ENCODE measurements at regions not wholly inside any gene's neighbourhood (a gene's known extent, or its start where the extent isn't known, plus 50 kb on each side); places are given as distances from the start of the nearest gene placed in this dataset.
"Not testable (repeated sequence)": the region's sequence is repeated elsewhere in the genome, so short reads cannot be mapped to it uniquely, and the experiment has no call there.

- Mint-ChIP-seq H3K27ac (no peak overlapping the region), H3K4me3 (no peak overlapping the region), H3K27me3 (ENCODE audit: low read depth) (no peaks in the 10 kb centered on the region), H3K4me1 (ENCODE audit: low read depth) (peaks cover 14% of the 10 kb centered on the region), H3K9me3 (no peaks in the 10 kb centered on the region), H3K36me3 (ENCODE audit: low read depth) (no peaks in the 10 kb centered on the region)
- no peak for DNase-seq
- CTCF ChIA-PET = no interaction called here
- intact Hi-C loops (cut with micrococcal nuclease) = no loop called here
Measured at GRCh38 chr1:199010933-199011332, 372.1 kb downstream of the PTPRC start.

GRCh38 chr1:199015799-199016198 is 377.0 kb downstream of the PTPRC start:
- intact Hi-C loops (cut with micrococcal nuclease) = no loop called here
- CTCF ChIA-PET = no interaction called here
- Mint-ChIP-seq H3K4me3 (no peak overlapping the region), H3K9me3 (no peaks in the 10 kb centered on the region), H3K27ac (no peak overlapping the region), H3K27me3 (ENCODE audit: low read depth) (no peaks in the 10 kb centered on the region), H3K36me3 (ENCODE audit: low read depth) (no peaks in the 10 kb centered on the region), H3K4me1 (ENCODE audit: low read depth) (peaks cover 3% of the 10 kb centered on the region)
- DNase-seq = no peak

- DNase-seq = no peak
- peaks cover 6% of the 10 kb centered on the region for H3K4me1 Mint-ChIP-seq (ENCODE audit: low read depth)
- CTCF ChIA-PET = interaction anchor here (0.5 to 1.2 kb wide), 2 partner anchors 10 to 33 kb away, joined by 3 to 5 read pairs; no protein-coding TSS in a partner anchor
- H3K36me3 Mint-ChIP-seq (ENCODE audit: low read depth) = no peaks in the 10 kb centered on the region
- H3K9me3 Mint-ChIP-seq = no peaks in the 10 kb centered on the region
- no peaks in the 10 kb centered on the region for H3K27me3 Mint-ChIP-seq (ENCODE audit: low read depth)
- H3K27ac Mint-ChIP-seq = no peak overlapping the region
- no peak overlapping the region for H3K4me3 Mint-ChIP-seq
- intact Hi-C loops (cut with micrococcal nuclease) = no loop called here
Measured at GRCh38 chr1:199018471-199019135, 379.8 kb downstream of the PTPRC start.

GRCh38 chr1:199020051-199020450 is 381.2 kb downstream of the PTPRC start:
- Mint-ChIP-seq H3K4me1 (ENCODE audit: low read depth) (peaks cover 4% of the 10 kb centered on the region), H3K4me3 (no peak overlapping the region), H3K27me3 (ENCODE audit: low read depth) (no peaks in the 10 kb centered on the region), H3K9me3 (no peaks in the 10 kb centered on the region), H3K36me3 (ENCODE audit: low read depth) (no peaks in the 10 kb centered on the region), H3K27ac (no peak overlapping the region)
- CTCF ChIA-PET = no interaction called here
- intact Hi-C loops (cut with micrococcal nuclease) = no loop called here
- no peak for DNase-seq

- H3K36me3 Mint-ChIP-seq (ENCODE audit: low read depth) = no peaks in the 10 kb centered on the region
- CTCF ChIA-PET = interaction anchor here (0.6 kb wide), 1 partner anchor 95 kb away, joined by 3 read pairs; no protein-coding TSS in a partner anchor
- H3K9me3 Mint-ChIP-seq = no peaks in the 10 kb centered on the region
- no peak for DNase-seq
- H3K4me1 Mint-ChIP-seq (ENCODE audit: low read depth) = peaks cover 4% of the 10 kb centered on the region
- no peak overlapping the region for H3K4me3 Mint-ChIP-seq
- H3K27ac Mint-ChIP-seq = no peak overlapping the region
- no peaks in the 10 kb centered on the region for H3K27me3 Mint-ChIP-seq (ENCODE audit: low read depth)
- intact Hi-C loops (cut with micrococcal nuclease) = no loop called here
Measured at GRCh38 chr1:199020904-199021303, 382.1 kb downstream of the PTPRC start.

GRCh38 chr1:199029401-199029800 is 390.6 kb downstream of the PTPRC start:
- CTCF ChIA-PET = no interaction called here
- intact Hi-C loops (cut with micrococcal nuclease) = no loop called here
- H3K27me3 Mint-ChIP-seq (ENCODE audit: low read depth) = no peaks in the 10 kb centered on the region
- H3K4me3 Mint-ChIP-seq = no peak overlapping the region
- H3K4me1 Mint-ChIP-seq (ENCODE audit: low read depth) = peaks cover 15% of the 10 kb centered on the region
- no peak for DNase-seq
- H3K27ac Mint-ChIP-seq = no peak overlapping the region
- H3K36me3 Mint-ChIP-seq (ENCODE audit: low read depth) = no peaks in the 10 kb centered on the region
- H3K9me3 Mint-ChIP-seq = peaks cover 3% of the 10 kb centered on the region

GRCh38 chr1:199029855-199030254 is 391.0 kb downstream of the PTPRC start:
- no peaks in the 10 kb centered on the region for H3K36me3 Mint-ChIP-seq (ENCODE audit: low read depth)
- CTCF ChIA-PET = no interaction called here
- intact Hi-C loops (cut with micrococcal nuclease) = no loop called here
- DNase-seq = no peak
- peaks cover 15% of the 10 kb centered on the region for H3K4me1 Mint-ChIP-seq (ENCODE audit: low read depth)
- no peak overlapping the region for H3K27ac Mint-ChIP-seq
- peaks cover 3% of the 10 kb centered on the region for H3K9me3 Mint-ChIP-seq
- H3K27me3 Mint-ChIP-seq (ENCODE audit: low read depth) = no peaks in the 10 kb centered on the region
- no peak overlapping the region for H3K4me3 Mint-ChIP-seq

- H3K9me3 Mint-ChIP-seq; H3K27ac Mint-ChIP-seq; CTCF ChIA-PET; H3K36me3 Mint-ChIP-seq (ENCODE audit: low read depth); H3K27me3 Mint-ChIP-seq (ENCODE audit: low read depth); DNase-seq; H3K4me3 Mint-ChIP-seq; intact Hi-C loops (cut with micrococcal nuclease): not testable (repeated sequence)
- peaks cover 15% of the 10 kb centered on the region for H3K4me1 Mint-ChIP-seq (ENCODE audit: low read depth)
Measured at GRCh38 chr1:199030541-199030940, 391.7 kb downstream of the PTPRC start.

GRCh38 chr1:199031170-199031569 is 392.3 kb downstream of the PTPRC start:
- intact Hi-C loops (cut with micrococcal nuclease); H3K36me3 Mint-ChIP-seq (ENCODE audit: low read depth); H3K9me3 Mint-ChIP-seq; H3K27ac Mint-ChIP-seq; H3K27me3 Mint-ChIP-seq (ENCODE audit: low read depth); H3K4me3 Mint-ChIP-seq; CTCF ChIA-PET; DNase-seq: not testable (repeated sequence)
- peaks cover 15% of the 10 kb centered on the region for H3K4me1 Mint-ChIP-seq (ENCODE audit: low read depth)

GRCh38 chr1:199032479-199032878 is 393.6 kb downstream of the PTPRC start:
- intact Hi-C loops (cut with micrococcal nuclease); H3K9me3 Mint-ChIP-seq; H3K4me3 Mint-ChIP-seq; H3K27me3 Mint-ChIP-seq (ENCODE audit: low read depth); DNase-seq; H3K36me3 Mint-ChIP-seq (ENCODE audit: low read depth); H3K27ac Mint-ChIP-seq: not testable (repeated sequence)
- H3K4me1 Mint-ChIP-seq (ENCODE audit: low read depth) = peaks cover 15% of the 10 kb centered on the region
- CTCF ChIA-PET = interaction anchor here (1.4 kb wide), 1 partner anchor 80 kb away, joined by 3 read pairs; no protein-coding TSS in a partner anchor

GRCh38 chr1:199033661-199034060 is 394.8 kb downstream of the PTPRC start:
- intact Hi-C loops (cut with micrococcal nuclease) = no loop called here
- CTCF ChIA-PET = interaction anchor here (1.4 kb wide), 1 partner anchor 79 kb away, joined by 3 read pairs; no protein-coding TSS in a partner anchor
- no peak for DNase-seq
- Mint-ChIP-seq H3K9me3 (no peaks in the 10 kb centered on the region), H3K4me3 (no peak overlapping the region), H3K4me1 (ENCODE audit: low read depth) (peaks cover 15% of the 10 kb centered on the region), H3K27ac (no peak overlapping the region), H3K27me3 (ENCODE audit: low read depth) (no peaks in the 10 kb centered on the region), H3K36me3 (ENCODE audit: low read depth) (no peaks in the 10 kb centered on the region)

GRCh38 chr1:199038156-199038555 is 399.3 kb downstream of the PTPRC start:
- CTCF ChIA-PET = no interaction called here
- Mint-ChIP-seq H3K4me3 (no peak overlapping the region), H3K9me3 (no peaks in the 10 kb centered on the region), H3K4me1 (ENCODE audit: low read depth) (peaks cover 22% of the 10 kb centered on the region), H3K27me3 (ENCODE audit: low read depth) (no peaks in the 10 kb centered on the region), H3K36me3 (ENCODE audit: low read depth) (no peaks in the 10 kb centered on the region), H3K27ac (no peak overlapping the region)
- DNase-seq = no peak
- intact Hi-C loops (cut with micrococcal nuclease) = no loop called here

- intact Hi-C loops (cut with micrococcal nuclease) = loop anchor here (2.0 to 5.0 kb wide), 5 partner anchors 49 to 187 kb away; no protein-coding TSS in a partner anchor
- H3K27ac Mint-ChIP-seq = no peak overlapping the region
- H3K4me1 Mint-ChIP-seq (ENCODE audit: low read depth) = peaks cover 20% of the 10 kb centered on the region
- no peaks in the 10 kb centered on the region for H3K9me3 Mint-ChIP-seq
- no peaks in the 10 kb centered on the region for H3K27me3 Mint-ChIP-seq (ENCODE audit: low read depth)
- H3K4me3 Mint-ChIP-seq = no peak overlapping the region
- DNase-seq = no peak
- no peaks in the 10 kb centered on the region for H3K36me3 Mint-ChIP-seq (ENCODE audit: low read depth)
- CTCF ChIA-PET = no interaction called here
Measured at GRCh38 chr1:199040076-199040905, 401.5 kb downstream of the PTPRC start.
